Osteoblast (primary cell): ENCODE measurements at regions not wholly inside any gene's neighbourhood (a gene's known extent, or its start where the extent isn't known, plus 50 kb on each side); places are given as distances from the start of the nearest gene placed in this dataset.

Source experiments
- DNase-seq: peaks from one replicate; pipeline ENCODE4 v3.0.0; 2011; ENCODE audit warnings: low spot score, mixed read lengths; ENCODE audit not compliant: insufficient read length; ENCODE audit errors: missing footprints
- H2AFZ ChIP-seq: 2 replicates; pipeline ENCODE4 v1.6.0; 2011; ENCODE audit warnings: mild to moderate bottlenecking, low read length
- H3K27ac ChIP-seq: 2 replicates; pipeline ENCODE4 v1.5.1; 2011; ENCODE audit warnings: mild to moderate bottlenecking, low read depth, low read length, moderate library complexity
- H3K27me3 ChIP-seq: 2 replicates; pipeline ENCODE4 v1.6.0; 2012; ENCODE audit warnings: mild to moderate bottlenecking, control low read depth, inconsistent platforms, low read length, moderate library complexity; ENCODE audit not compliant: insufficient read depth
- H3K36me3 ChIP-seq: 2 replicates; pipeline ENCODE4 v1.5.1; 2011; ENCODE audit warnings: mild to moderate bottlenecking, low read length, control low read depth, moderate library complexity; ENCODE audit not compliant: insufficient read depth
- H3K4me1 ChIP-seq: 2 replicates; pipeline ENCODE4 v1.5.1; 2011; ENCODE audit warnings: mild to moderate bottlenecking, low read length, control low read depth, moderate library complexity; ENCODE audit not compliant: insufficient read depth
- H3K4me2 ChIP-seq: 2 replicates; pipeline ENCODE4 v1.6.0; 2011; ENCODE audit warnings: mild to moderate bottlenecking, low read length; ENCODE audit not compliant: insufficient read depth
- H3K4me3 ChIP-seq: fragments of 200-600 bp; sonication (generic); 3 replicates; pipeline ENCODE4 v1.5.1; 2012; ENCODE audit warnings: mild to moderate bottlenecking, low read length, inconsistent platforms; ENCODE audit not compliant: insufficient read depth
- H3K79me2 ChIP-seq: 2 replicates; pipeline ENCODE4 v1.6.0; 2012; ENCODE audit warnings: mild to moderate bottlenecking, low read length, control low read depth, inconsistent platforms; ENCODE audit not compliant: insufficient read depth
- H3K9me3 ChIP-seq: 2 replicates; pipeline ENCODE4 v1.5.1; 2011; ENCODE audit warnings: low read depth, low read length, control low read depth
- H4K20me1 ChIP-seq: 2 replicates; pipeline ENCODE4 v1.6.0; 2012; ENCODE audit warnings: mild to moderate bottlenecking, low read length, control low read depth; ENCODE audit not compliant: insufficient read depth
- CTCF ChIP-seq: IDR thresholded peaks from 2 replicates; pipeline ENCODE4 v1.5.1; 2011; ENCODE audit warnings: mild to moderate bottlenecking, low read depth, low read length, moderate library complexity; ENCODE audit errors: extremely low read depth

GRCh38 chr3:164864454-164864853, 213.8 kb downstream of the SI start:
- Histone ChIP-seq H4K20me1 (no peaks in the 10 kb centered on the region), H3K27me3 (no peaks in the 10 kb centered on the region), H3K4me2 (no peak overlapping the region), H3K4me1 (no peaks in the 10 kb centered on the region), H3K4me3 (no peak overlapping the region), H2AFZ (no peak overlapping the region), H3K36me3 (no peaks in the 10 kb centered on the region), H3K79me2 (no peaks in the 10 kb centered on the region), H3K27ac (no peak overlapping the region), H3K9me3 (no peaks in the 10 kb centered on the region)
- TF ChIP-seq CTCF: no peak
- DNase-seq: no peak

GRCh38 chr3:164852866-164853265, 225.4 kb downstream of the SI start:
- Histone ChIP-seq H3K79me2 (no peaks in the 10 kb centered on the region), H3K4me1 (no peaks in the 10 kb centered on the region), H3K4me2 (no peak overlapping the region), H2AFZ (no peak overlapping the region), H3K9me3 (peaks cover 4% of the 10 kb centered on the region), H3K36me3 (no peaks in the 10 kb centered on the region), H4K20me1 (no peaks in the 10 kb centered on the region), H3K27ac (no peak overlapping the region), H3K27me3 (no peaks in the 10 kb centered on the region), H3K4me3 (no peak overlapping the region)
- no peak for DNase-seq
- TF ChIP-seq CTCF: no peak

- Histone ChIP-seq H3K36me3 (no peaks in the 10 kb centered on the region), H3K4me1 (no peaks in the 10 kb centered on the region), H3K9me3 (peaks cover 2% of the 10 kb centered on the region), H3K4me3 (no peak overlapping the region), H3K27ac (no peak overlapping the region), H3K27me3 (no peaks in the 10 kb centered on the region), H3K4me2 (no peak overlapping the region), H2AFZ (no peak overlapping the region), H3K79me2 (no peaks in the 10 kb centered on the region), H4K20me1 (no peaks in the 10 kb centered on the region)
- DNase-seq: no peak
- TF ChIP-seq CTCF: no peak
These were observed 226.4 kb downstream of the SI start for GRCh38 chr3:164851905-164852304.

- Histone ChIP-seq H3K36me3 (no peaks in the 10 kb centered on the region), H3K4me3 (no peak overlapping the region), H3K27me3 (no peaks in the 10 kb centered on the region), H4K20me1 (no peaks in the 10 kb centered on the region), H3K4me2 (no peak overlapping the region), H2AFZ (no peak overlapping the region), H3K4me1 (no peaks in the 10 kb centered on the region), H3K9me3 (peaks cover 2% of the 10 kb centered on the region), H3K79me2 (no peaks in the 10 kb centered on the region), H3K27ac (no peak overlapping the region)
- no peak for DNase-seq
- TF ChIP-seq CTCF: no peak
These were observed 227.1 kb downstream of the SI start for GRCh38 chr3:164851204-164851603.
